ENCODE measurements at regions not wholly inside any gene's neighbourhood (a gene's known extent, or its start where the extent isn't known, plus 50 kb on each side); places are given as distances from the start of the nearest gene placed in this dataset.
A peak's percentile ranks its signal among the peaks of the same experiment; 100 is the strongest.
"Not testable (repeated sequence)": the region's sequence is repeated elsewhere in the genome, so short reads cannot be mapped to it uniquely, and the experiment has no call there.

DNA sequence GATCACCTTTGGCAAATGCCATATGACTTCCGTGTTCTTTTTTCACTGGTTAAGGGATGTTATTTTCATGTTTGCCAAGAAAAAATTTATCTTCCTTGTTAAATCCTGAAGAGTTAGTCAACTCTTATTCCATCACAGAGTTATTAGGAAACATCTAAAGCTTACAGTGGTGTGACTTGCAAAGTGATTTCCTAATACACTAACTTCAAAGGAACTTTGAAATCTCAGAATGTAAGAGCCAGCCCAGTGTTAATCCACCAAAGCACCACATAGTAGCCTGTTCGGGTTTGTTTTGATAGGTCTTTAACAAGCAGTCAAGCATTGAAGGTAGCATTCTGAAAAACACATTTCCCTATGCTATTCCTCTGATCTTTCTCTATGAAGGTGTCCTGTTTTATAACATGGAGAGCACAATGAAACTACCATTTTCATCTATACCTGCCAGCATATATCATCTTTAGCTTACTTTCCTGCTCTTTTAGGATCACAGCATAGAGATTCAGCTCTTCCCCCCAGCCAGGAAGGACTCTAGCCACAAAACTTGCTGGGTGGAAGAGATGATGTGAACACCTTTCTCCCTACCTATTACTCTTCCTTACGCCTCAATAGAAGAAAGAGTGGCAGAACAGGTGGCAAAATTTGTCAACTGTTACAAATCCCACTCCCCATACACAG lies 82.4 kb upstream of the MAGI3 start:
- DNase-seq, result no peak

GRCh38 chr1:113312651-113313050 lies 77.7 kb upstream of the MAGI3 start:
- not testable (repeated sequence) for DNase-seq

DNA sequence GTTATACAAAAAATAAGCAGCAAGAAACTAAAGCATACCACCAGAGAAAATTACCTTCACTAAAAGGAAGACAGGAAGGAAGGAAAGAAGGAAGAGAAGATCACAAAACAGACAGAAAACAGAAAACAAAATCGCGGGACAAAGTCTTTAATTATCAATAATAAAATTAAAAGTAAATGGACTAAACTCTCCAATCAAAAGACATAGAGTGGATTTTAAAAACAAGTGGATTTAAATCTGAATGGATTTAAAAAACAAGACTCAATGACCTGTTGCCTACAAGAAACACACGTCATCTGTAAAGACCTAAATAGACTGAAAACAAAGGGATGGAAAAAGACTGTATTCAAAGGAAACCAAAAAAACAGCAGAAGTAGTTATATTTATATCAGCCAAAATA lies 75.7 kb upstream of the MAGI3 start:
- DNase-seq, result no peak

GRCh38 chr1:113320272-113320671 lies 70.0 kb upstream of the MAGI3 start:
- peak; percentile 38 for DNase-seq

- no peak for DNase-seq
These were observed 69.2 kb upstream of the MAGI3 start for GRCh38 chr1:113320972-113321680.

DNA sequence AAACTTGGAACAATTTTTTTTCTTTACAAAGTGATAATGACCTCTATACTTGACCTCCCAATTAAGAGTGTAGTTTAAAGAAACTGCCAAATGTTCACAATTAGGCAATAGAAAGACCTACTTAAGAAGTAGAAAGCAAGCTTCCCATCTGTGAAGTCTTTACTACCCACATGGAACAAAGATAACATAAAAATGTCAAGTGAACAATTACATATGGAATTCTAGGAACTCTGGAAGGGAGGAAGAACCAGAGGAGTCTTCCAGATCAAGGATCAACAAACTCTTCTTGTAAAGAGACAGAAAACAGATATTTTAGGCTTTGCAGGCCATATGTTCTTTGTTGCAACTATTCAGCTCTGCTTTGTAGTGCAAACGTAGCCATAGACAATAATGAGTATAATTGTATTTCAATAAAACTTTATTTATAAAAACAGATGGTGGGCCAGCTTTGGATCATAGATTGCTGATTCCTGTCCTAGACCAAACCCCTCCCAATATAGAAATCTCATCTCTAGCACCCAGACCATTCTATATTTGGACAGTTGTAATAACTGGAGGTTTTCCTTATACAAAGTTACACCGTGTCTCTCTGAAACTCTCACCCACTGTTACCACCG lies 68.4 kb upstream of the MAGI3 start:
- no peak for DNase-seq

- DNase-seq, result no peak
These were observed 67.9 kb upstream of the MAGI3 start for GRCh38 chr1:113322439-113322838.

DNA sequence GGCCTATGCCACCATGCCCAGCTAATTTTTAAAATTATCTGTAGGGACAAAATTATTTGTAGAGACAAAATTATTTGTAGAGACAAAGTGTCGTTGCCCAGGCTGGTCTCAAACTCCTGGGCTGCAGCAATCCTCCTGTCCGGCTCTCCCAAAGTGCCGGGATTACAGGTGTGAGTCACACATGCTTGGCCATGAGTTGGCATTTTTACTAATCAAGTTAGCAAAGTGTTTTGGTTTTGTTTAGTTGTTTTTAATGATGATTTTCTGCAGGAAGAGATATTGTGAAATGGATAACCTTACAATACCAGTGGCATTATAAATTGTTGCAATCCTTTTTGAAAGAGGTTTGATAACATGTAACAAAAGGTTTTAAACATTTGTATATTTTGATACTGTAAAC lies 65.3 kb upstream of the MAGI3 start:
- DNase-seq, result no peak

DNA sequence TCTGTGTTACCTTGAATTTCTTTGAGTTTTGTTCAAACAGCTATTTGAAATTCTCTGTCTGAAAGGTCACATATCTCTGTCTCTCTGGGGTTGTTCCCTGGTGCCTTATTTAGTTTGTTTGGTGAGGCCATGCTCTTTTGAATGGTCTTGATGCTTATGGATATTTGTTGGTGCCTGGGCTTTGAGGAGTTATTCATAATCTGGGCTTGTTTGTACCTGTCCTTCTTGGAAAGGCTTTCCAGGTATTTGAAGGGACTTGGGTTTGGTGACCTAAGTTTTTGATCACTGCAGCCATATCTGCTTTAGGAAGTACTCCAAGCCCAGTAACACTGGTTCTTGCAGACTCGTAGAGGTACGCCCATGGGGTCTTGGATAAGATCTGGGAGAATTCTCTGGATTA lies 63.3 kb upstream of the MAGI3 start:
- DNase-seq, result no peak

- DNase-seq, result no peak
These were observed 57.3 kb upstream of the MAGI3 start for GRCh38 chr1:113333056-113333455.

DNA sequence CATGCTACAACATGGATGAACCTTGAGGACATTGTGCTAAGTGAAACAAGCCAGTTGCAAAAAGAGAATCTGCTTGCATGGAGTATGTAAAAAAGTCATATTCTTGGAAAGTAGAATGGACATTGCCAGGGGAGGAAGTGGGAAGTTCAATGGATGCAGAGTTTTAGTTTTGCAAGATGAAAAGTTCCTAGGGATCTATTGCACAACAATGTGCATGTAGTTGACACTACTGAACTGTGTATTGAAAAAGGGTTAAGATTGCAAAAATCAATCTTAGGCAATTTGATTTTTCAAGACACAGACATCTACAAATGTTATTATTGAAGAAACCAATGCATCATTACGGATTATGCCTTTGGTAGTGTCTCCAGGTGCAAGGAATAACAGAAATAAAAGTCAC lies 50.3 kb upstream of the MAGI3 start:
- no peak for DNase-seq
